SK-N-MC (cell line): ENCODE measurements at regions not wholly inside any gene's neighbourhood (a gene's known extent, or its start where the extent isn't known, plus 50 kb on each side); places are given as distances from the start of the nearest gene placed in this dataset.

ENCODE experiments used
- EZH2 ChIP-seq: fragments of 200-600 bp; sonication (generic); IDR thresholded peaks from one replicate; pipeline ENCODE4 v1.6.1; 2017; ENCODE audit warnings: antibody characterized with exemption
- FOXP2 ChIP-seq: optimal IDR thresholded peaks from 2 replicates; pipeline ENCODE3; 2011; ENCODE audit warnings: mild to moderate bottlenecking, moderate library complexity; ENCODE audit not compliant: insufficient read depth; ENCODE audit errors: extremely low read length, control extremely low read depth
- POLR2AphosphoS5 ChIP-seq: IDR thresholded peaks from 2 replicates; pipeline ENCODE4 v1.6.1; 2012; ENCODE audit warnings: mild to moderate bottlenecking, low read depth, low read length, borderline replicate concordance

GRCh38 chr13:47233734-47234133 is 336.9 kb upstream of the HTR2A start:
- TF ChIP-seq EZH2 (no peak), POLR2AphosphoS5 (no peak), FOXP2 (no peak)
